ENCODE measurements at regions not wholly inside any gene's neighbourhood (a gene's known extent, or its start where the extent isn't known, plus 50 kb on each side); places are given as distances from the start of the nearest gene placed in this dataset.

GRCh38 chr18:45260125-45260524, 355.2 kb upstream of the SLC14A2 start:
- TF ChIP-seq ZNF600 (tag by site-specific recombination; IDR thresholded peaks at IDR 0.05) (no peak), ZNF660 (tag by site-specific recombination; IDR thresholded peaks at IDR 0.05) (no peak), ZNF121 (tag by site-specific recombination; IDR thresholded peaks at IDR 0.05) (no peak), CTCF (tag by site-specific recombination; IDR thresholded peaks at IDR 0.05) (no peak), ZNF202 (tag by site-specific recombination; IDR thresholded peaks at IDR 0.05; ENCODE audit: borderline replicate concordance) (no peak), OSR2 (tag by site-specific recombination; IDR thresholded peaks at IDR 0.05) (no peak)

Data from HEK293 (cell line).